Endothelial cell of umbilical vein (primary cell): ENCODE measurements at regions not wholly inside any gene's neighbourhood (a gene's known extent, or its start where the extent isn't known, plus 50 kb on each side); places are given as distances from the start of the nearest gene placed in this dataset.

Experiments used
- BruUV-seq: library from RNA; stranded (reverse); fragments of 400-500 nt; replicated peaks from 2 replicates; lab custom pipeline; 2021; lab: Mats Ljungman, UMichigan
- CTCF ChIA-PET: fragments of 300-600, 350-600 bp; sonication (Branson Sonifier 250); formaldehyde crosslinking; loops from one replicate; lab custom pipeline; 2021; ENCODE audit warnings: antibody characterized with exemption, inconsistent platforms; lab: Charles Lee
- POLR2A ChIA-PET: fragments of 300-600, 350-600 bp; sonication (Branson Sonifier 250); formaldehyde crosslinking; loops from one replicate; lab custom pipeline; 2021; ENCODE audit warnings: antibody characterized with exemption, inconsistent platforms; lab: Charles Lee
- DNase-seq: peaks from one replicate; pipeline ENCODE4 v3.0.0-alpha.2; 2011; ENCODE audit warnings: low read depth, low spot score
- FAIRE-seq: peaks from 2 replicates; lab custom pipeline; 2011; peaks lifted over from hg19 to GRCh38; lab: Jason Lieb, UNC
- H2AFZ ChIP-seq: 2 replicates; pipeline ENCODE4 v1.6.0; 2012; ENCODE audit warnings: low read depth, low read length, control low read depth, inconsistent platforms
- H3K27ac ChIP-seq: 2 replicates; pipeline ENCODE4 v1.5.1; 2011; ENCODE audit warnings: low read depth, mild to moderate bottlenecking, control low read depth, low read length, moderate library complexity; ENCODE audit not compliant: insufficient read depth
- H3K27me3 ChIP-seq, 2 experiments: 2 replicates each; pipeline versions ENCODE4 v1.6.0 to v1.6.1; 2011; ENCODE audit warnings: low read length in 2 of 2, mixed read lengths in 1 of 2; ENCODE audit not compliant: control insufficient read depth in 2 of 2, insufficient read depth in 2 of 2
- H3K36me3 ChIP-seq, 2 experiments: 2 replicates in 1 of 2; 3 replicates in 1 of 2; pipeline ENCODE4 v1.5.1; 2011; ENCODE audit warnings: low read length in 2 of 2, mild to moderate bottlenecking in 1 of 2, moderate library complexity in 1 of 2; ENCODE audit not compliant: control insufficient read depth in 2 of 2, insufficient read depth in 2 of 2; ENCODE audit errors: extremely low read depth in 1 of 2
- H3K4me1 ChIP-seq: 3 replicates; pipeline ENCODE4 v1.5.1; 2011; ENCODE audit warnings: mild to moderate bottlenecking, low read length; ENCODE audit not compliant: control insufficient read depth, insufficient read depth; ENCODE audit errors: extremely low read depth
- H3K4me2 ChIP-seq: 2 replicates; pipeline ENCODE4 v1.6.1; 2011; ENCODE audit warnings: low read length, control low read depth, mixed read lengths; ENCODE audit not compliant: insufficient read depth
- H3K4me3 ChIP-seq, 3 experiments: fragments of 200-600 bp in 1 of 3; sonication (generic), shearing (Covaris generic) in 1 of 3; replicated peaks in 1 of 3; 2 replicates each; pipeline ENCODE4 v1.5.1; 2011 to 2016; ENCODE audit warnings: control low read depth in 3 of 3, low read length in 3 of 3, mild to moderate bottlenecking in 2 of 3, inconsistent platforms in 1 of 3, low read depth in 1 of 3, moderate library complexity in 1 of 3; ENCODE audit not compliant: insufficient read depth in 1 of 3
- H3K79me2 ChIP-seq: 2 replicates; pipeline ENCODE4 v1.6.0; 2012; ENCODE audit warnings: low read length, inconsistent platforms; ENCODE audit not compliant: control insufficient read depth, insufficient read depth
- H3K9ac ChIP-seq: replicated peaks from 2 replicates; pipeline ENCODE3; 2011; ENCODE audit warnings: low read length, control low read depth; ENCODE audit not compliant: insufficient read depth; ENCODE audit errors: extremely low read depth
- H3K9me1 ChIP-seq: replicated peaks from 3 replicates; pipeline ENCODE4 v1.6.0; 2011; ENCODE audit warnings: mild to moderate bottlenecking, low read length; ENCODE audit not compliant: control insufficient read depth, insufficient read depth; ENCODE audit errors: extremely low read depth
- H3K9me3 ChIP-seq: replicated peaks from 2 replicates; pipeline ENCODE4 v1.5.1; 2012; ENCODE audit warnings: low read length, inconsistent platforms; ENCODE audit not compliant: control insufficient read depth, insufficient read depth
- H4K20me1 ChIP-seq: replicated peaks from 2 replicates; pipeline ENCODE3; 2011; ENCODE audit warnings: mild to moderate bottlenecking, low read length; ENCODE audit not compliant: control insufficient read depth, insufficient read depth; ENCODE audit errors: extremely low read depth
- EZH2 ChIP-seq: IDR thresholded peaks from 2 replicates; pipeline ENCODE4 v1.6.1; 2012; ENCODE audit warnings: borderline replicate concordance, low read depth, mild to moderate bottlenecking, moderate library complexity, low read length, inconsistent platforms; ENCODE audit not compliant: severe bottlenecking
- FOS ChIP-seq: IDR thresholded peaks from 2 replicates; pipeline ENCODE4 v1.6.1; 2011; ENCODE audit warnings: mild to moderate bottlenecking, low read length, moderate library complexity, borderline replicate concordance; ENCODE audit not compliant: insufficient read depth
- GATA2 ChIP-seq: IDR thresholded peaks from 2 replicates; pipeline ENCODE4 v1.7.0; 2011; ENCODE audit warnings: low read depth, mild to moderate bottlenecking, moderate library complexity, mixed read lengths, low read length; ENCODE audit not compliant: insufficient read length, insufficient read depth
- JUN ChIP-seq: IDR thresholded peaks from 2 replicates; pipeline ENCODE4 v1.6.1; 2011; ENCODE audit warnings: borderline replicate concordance, low read depth; ENCODE audit not compliant: insufficient read length, insufficient read depth
- MYC ChIP-seq: IDR thresholded peaks from one replicate; pipeline ENCODE4 v1.6.1; 2011; ENCODE audit warnings: mild to moderate bottlenecking, low read depth, low read length
- POLR2A ChIP-seq: IDR thresholded peaks from 2 replicates; pipeline ENCODE4 v1.6.1; 2012; ENCODE audit warnings: low read depth, mild to moderate bottlenecking, control low read depth, low read length
- POLR2AphosphoS5 ChIP-seq: IDR thresholded peaks from 2 replicates; pipeline ENCODE4 v1.6.1; 2012; ENCODE audit warnings: low read depth, mild to moderate bottlenecking, control low read depth, low read length, moderate library complexity; ENCODE audit not compliant: insufficient read depth
- dilution Hi-C: fragments of 300-500 bp; cut with MboI; formaldehyde crosslinking; loops from one replicate; pipeline ENCODE4 v1.15.0; 2019; ENCODE audit warnings: low sequenced_read_pairs; ENCODE audit not compliant: extremely low pct_ligation_motif_present
- intact Hi-C: fragments of 100-400 bp; cut with micrococcal nuclease; formaldehyde crosslinking; loops from one replicate; pipeline ENCODE4 v1.10.0; 2022
- TF ChIP-seq, protein P1 (sequence below), 2 donors: IDR thresholded peaks; 1 replicate in 1 of 2; 2 replicates in 1 of 2; pipeline ENCODE4 v1.5.1; 2011; ENCODE audit warnings: low read length in 2 of 2, mild to moderate bottlenecking in 2 of 2, moderate library complexity in 2 of 2, control low read depth in 1 of 2, inconsistent platforms in 1 of 2, low read depth in 1 of 2; ENCODE audit not compliant: insufficient read depth in 1 of 2; ENCODE audit errors: extremely low read depth in 1 of 2
- TF ChIP-seq, protein P2 (sequence below): IDR thresholded peaks from 2 replicates; pipeline ENCODE4 v1.6.1; 2011; ENCODE audit not compliant: insufficient read depth, insufficient read length

DNA sequence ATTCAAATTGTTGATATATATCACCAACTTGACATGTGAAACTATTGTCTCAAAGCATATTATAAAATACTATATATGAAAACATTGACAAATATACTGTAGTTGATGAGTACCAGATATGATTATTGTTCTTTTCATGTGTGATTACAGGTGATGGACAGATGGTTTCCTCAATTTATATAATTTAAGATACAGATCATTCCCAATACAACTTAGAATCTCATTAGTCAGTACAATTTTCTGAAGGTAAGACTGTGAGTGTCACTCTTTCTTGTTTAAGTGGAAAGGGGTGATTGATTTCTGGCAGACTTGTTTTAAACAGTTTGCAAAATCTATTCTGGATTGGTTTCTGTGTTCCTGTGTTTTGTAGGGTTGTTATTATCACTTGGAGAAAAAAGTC lies 498.8 kb downstream of the IRS2 start:
- Histone ChIP-seq H3K4me3 (no peak overlapping the region), H3K36me3 (no peaks in the 10 kb centered on the region), H3K9me1 (no peaks in the 10 kb centered on the region), H3K79me2 (no peaks in the 10 kb centered on the region), H3K27ac (no peak overlapping the region), H4K20me1 (no peaks in the 10 kb centered on the region), H3K27me3 (no peaks in the 10 kb centered on the region), H3K9me3 (no peaks in the 10 kb centered on the region), H3K4me2 (no peak overlapping the region), H3K9ac (no peak overlapping the region), H2AFZ (no peak overlapping the region), H3K4me1 (no peaks in the 10 kb centered on the region)
- intact Hi-C loops (no loop called here), dilution Hi-C loops (no loop called here)
- FAIRE-seq (no peak), DNase-seq (no peak)
- POLR2A ChIA-PET, result no interaction called here
- no TSS peak for BruUV-seq
- CTCF ChIA-PET, result no interaction called here
- TF ChIP-seq POLR2AphosphoS5 (no peak), GATA2 (no peak)

GRCh38 chr13:109285586-109285985 lies 500.8 kb downstream of the IRS2 start:
- Histone ChIP-seq H3K36me3 (no peaks in the 10 kb centered on the region), H3K9me3 (no peaks in the 10 kb centered on the region), H2AFZ (no peak overlapping the region), H3K27me3 (no peaks in the 10 kb centered on the region), H3K27ac (no peak overlapping the region), H3K4me3 (no peak overlapping the region), H4K20me1 (no peaks in the 10 kb centered on the region), H3K79me2 (no peaks in the 10 kb centered on the region), H3K4me1 (no peaks in the 10 kb centered on the region), H3K9ac (no peak overlapping the region), H3K9me1 (no peaks in the 10 kb centered on the region), H3K4me2 (no peak overlapping the region)
- TF ChIP-seq MYC (no peak), GATA2 (no peak), POLR2A (no peak), JUN (no peak), EZH2 (no peak), FOS (no peak), POLR2AphosphoS5 (no peak)
- TF ChIP-seq, protein P1, sequence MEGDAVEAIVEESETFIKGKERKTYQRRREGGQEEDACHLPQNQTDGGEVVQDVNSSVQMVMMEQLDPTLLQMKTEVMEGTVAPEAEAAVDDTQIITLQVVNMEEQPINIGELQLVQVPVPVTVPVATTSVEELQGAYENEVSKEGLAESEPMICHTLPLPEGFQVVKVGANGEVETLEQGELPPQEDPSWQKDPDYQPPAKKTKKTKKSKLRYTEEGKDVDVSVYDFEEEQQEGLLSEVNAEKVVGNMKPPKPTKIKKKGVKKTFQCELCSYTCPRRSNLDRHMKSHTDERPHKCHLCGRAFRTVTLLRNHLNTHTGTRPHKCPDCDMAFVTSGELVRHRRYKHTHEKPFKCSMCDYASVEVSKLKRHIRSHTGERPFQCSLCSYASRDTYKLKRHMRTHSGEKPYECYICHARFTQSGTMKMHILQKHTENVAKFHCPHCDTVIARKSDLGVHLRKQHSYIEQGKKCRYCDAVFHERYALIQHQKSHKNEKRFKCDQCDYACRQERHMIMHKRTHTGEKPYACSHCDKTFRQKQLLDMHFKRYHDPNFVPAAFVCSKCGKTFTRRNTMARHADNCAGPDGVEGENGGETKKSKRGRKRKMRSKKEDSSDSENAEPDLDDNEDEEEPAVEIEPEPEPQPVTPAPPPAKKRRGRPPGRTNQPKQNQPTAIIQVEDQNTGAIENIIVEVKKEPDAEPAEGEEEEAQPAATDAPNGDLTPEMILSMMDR (IDR thresholded peaks at IDR 0.05; ENCODE audit: extremely low read depth in 1 of 2, insufficient read depth in 1 of 2, low read depth in 1 of 2, low read length in 2 of 2), result no peak
- TF ChIP-seq, protein P2, sequence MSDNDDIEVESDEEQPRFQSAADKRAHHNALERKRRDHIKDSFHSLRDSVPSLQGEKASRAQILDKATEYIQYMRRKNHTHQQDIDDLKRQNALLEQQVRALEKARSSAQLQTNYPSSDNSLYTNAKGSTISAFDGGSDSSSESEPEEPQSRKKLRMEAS, result no peak
- dilution Hi-C loops, result no loop called here
- FAIRE-seq (no peak), DNase-seq (no peak)
- BruUV-seq, result no TSS peak
- ChIA-PET POLR2A (no interaction called here), CTCF (no interaction called here)
- intact Hi-C loops, result no loop called here
